ENCODE measurements at regions not wholly inside any gene's neighbourhood (a gene's known extent, or its start where the extent isn't known, plus 50 kb on each side); places are given as distances from the start of the nearest gene placed in this dataset.
"Not testable (repeated sequence)": the region's sequence is repeated elsewhere in the genome, so short reads cannot be mapped to it uniquely, and the experiment has no call there.

DNA sequence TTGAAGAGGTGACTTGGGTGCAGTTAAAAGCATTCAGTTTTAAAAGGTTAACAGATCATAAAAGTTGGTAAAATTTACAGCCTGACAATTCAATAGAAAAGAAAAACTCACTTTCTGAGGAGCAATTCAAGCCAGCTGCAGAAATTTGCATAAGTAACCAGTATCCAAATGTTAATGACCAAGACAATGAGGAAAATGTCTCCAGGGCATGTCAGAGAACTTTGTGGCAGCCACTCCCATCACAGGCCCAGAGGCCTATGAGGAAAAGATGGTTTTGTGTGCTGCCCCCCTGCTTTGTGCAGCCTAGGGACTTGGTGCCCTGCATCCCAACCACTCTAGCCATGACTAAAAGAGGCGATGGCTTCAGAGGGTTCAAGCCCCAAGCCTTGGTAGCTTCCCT is 1406.5 kb upstream of the ACO1 start:
- DNase-seq, result no peak

- no peak for DNase-seq
These were observed 1402.1 kb upstream of the ACO1 start for GRCh38 chr9:30982301-30982700.

DNA sequence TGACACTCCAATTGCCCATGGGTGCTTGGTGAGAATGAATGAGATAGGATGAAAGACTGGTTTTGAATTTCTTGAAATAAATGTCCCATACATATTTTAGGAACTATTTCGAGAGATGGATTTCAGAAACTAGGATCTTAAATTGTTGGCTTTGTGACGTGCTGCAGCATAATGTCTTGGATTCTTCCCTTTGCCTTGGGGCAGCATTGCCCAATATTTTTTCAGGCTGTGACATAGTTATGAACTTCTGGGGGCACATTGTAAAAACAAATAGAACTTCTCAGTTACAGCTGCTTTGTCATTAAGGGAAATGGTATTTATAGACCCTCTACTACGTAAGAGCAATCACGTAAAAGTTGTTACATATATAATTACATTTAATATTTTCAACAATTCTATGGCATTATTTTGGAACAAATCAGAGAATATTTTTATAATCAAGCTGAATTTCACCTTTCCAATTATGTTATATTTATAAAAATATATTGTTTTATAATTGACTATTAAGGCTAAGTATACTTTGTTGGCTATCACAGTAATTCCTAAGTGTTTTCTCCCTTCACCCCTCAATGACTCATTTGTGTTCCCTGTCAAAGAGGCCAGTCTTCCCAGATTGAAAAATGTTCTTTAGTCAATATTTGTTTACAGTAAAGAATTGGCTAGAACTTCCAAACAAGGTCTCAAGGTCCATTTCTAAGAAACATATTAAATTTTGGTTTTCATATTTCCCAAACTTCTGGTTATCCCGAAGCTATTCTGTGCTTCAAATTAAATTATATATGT is 1388.3 kb upstream of the ACO1 start:
- DNase-seq, result no peak

- no peak for DNase-seq
These were observed 1387.7 kb upstream of the ACO1 start for GRCh38 chr9:30996761-30997160.

GRCh38 chr9:30997291-30997690 is 1387.2 kb upstream of the ACO1 start:
- no peak for DNase-seq

DNA sequence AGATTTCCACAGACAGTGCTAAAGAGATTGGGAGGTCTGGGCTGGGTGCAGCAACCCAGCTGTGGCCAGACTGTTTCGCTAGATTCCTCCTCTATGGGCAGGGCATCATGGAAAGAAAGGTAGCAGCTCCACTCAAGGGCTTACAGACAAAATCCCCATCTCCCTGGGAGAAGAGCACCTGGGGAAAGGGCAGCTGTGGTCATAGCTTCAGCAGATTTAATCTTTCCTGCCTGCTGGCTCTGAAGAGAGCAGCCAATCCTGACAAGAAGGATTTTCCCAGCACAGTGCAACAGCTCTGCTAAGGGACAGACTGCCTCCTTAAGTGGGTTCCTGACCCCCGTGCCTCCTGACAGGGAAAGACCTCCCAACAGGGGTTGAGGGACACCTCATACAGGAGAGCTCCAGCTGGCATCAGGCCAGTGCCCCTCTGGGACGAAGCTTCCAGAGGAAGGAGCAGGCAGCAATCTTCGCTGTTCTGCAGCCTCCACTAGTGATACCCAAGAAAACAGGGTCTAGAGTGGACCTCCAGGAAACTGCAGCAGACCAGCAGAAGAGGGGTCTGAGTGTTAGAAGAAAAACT is 1379.3 kb upstream of the ACO1 start:
- no peak for DNase-seq

DNA sequence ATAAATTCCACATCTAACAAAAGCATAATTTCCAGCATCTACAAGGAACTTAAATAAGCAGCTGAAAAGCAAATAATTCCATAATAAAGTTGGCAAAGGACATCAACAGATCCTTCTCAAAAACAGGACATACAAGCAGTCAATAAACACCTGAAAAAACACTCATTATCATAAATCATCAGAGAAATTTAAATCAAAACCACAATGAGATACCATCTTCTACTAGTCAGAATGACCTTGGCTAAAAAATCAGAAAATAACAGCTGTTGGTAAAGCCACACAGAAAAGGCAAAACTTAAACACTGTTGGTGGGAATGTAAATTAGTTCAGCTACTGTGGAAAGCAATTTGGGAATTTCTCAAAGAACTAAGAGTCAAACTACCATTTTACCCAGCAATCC is 1371.1 kb upstream of the ACO1 start:
- no peak for DNase-seq

DNA sequence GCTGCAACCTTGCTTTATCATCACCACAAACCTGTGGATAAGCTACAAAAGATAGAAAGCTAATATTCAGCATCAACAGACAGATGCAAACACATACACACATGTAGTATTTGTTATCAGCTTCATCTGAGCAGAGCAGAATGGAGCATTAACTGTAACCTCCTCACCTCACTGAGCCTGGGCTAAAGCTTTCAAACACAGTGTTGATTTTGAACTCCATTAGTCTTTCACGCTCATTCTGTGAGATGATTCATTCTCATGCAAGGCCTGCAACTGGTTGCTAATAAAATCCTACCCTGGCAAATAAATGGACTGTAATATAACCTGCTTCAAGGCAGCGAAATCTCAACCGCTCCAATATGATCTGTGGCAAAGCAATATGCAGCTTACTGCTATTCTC is 1360.6 kb upstream of the ACO1 start:
- no peak for DNase-seq

DNA sequence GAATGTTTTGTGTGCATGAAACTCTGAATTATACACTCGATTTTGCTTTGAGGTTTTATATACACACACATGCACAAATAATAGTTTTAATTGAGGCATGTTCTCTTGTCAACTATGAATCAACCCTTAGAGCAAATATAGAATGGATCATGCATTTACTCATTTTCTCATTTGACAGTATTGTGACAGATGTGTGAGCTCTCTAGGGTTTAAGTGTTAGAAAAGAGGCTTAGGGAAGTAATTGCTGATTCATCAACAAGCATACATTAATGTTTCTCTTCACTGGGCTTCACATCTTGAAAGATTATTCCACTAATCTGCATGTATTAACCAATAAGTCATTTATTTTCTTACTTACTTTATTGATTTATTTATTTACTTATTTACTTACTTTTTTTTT is 1356.8 kb upstream of the ACO1 start:
- no peak for DNase-seq

GRCh38 chr9:31028137-31028536 is 1356.3 kb upstream of the ACO1 start:
- DNase-seq, result no peak

DNA sequence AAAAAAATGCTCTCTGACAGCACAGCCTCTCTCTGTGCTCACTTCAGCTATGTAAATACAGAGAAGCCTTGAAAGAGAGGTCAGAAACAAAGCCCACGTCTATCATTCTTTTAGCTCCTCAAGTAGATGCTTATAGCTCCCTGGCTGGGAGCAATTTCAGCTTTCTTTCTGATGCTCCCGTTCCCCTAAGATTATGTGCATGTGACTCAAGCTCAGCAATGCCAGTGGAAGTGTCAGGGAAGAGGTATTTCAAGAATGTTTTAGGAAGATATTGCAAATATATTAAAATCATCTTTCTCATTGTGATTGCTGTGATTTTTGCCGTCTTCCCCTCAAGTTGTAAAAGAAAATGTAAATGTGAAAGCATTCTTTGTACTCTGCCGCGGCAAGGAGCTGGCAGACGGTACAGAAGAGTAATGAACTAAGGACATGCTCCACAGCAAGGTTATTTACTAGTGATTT is 1353.7 kb upstream of the ACO1 start:
- DNase-seq, result no peak

DNA sequence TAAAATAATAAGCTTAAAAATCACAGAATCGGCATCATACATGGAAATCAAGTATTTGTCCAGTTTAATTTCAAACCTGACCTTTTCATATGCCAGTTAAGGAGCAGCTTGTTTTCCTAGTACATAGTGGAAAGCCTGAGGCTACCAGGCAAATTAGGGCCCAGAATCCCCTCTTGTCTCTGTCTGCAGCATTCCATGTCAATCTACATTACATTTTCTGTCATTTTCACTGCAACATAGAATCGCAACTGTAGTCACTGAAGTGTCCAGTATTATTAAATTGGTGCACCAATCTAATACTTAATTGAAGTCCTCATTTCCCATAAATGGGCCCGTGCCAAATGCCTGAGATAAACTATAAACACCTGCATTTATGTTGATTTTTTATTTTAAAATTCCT is 1352.2 kb upstream of the ACO1 start:
- DNase-seq, result no peak

DNA sequence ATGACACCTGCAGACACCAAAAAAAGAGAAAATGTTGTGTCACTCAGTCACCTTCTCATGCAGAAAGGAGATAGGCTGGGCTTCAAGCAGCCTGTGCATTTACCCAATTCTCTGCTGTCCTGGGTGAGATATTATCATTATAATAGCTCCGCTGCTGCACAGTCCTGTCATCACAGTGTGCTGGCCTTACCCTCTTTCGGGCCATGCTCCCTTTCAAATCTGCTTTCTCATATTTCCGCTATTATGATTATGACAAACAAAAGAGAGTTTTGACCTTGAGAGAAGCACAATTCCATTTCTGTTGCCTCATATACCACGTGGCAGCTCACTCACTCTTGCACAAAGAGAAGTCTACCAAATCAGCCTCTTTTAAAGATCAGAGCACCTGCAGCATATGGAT is 1350.1 kb upstream of the ACO1 start:
- DNase-seq, result no peak

- no peak for DNase-seq
These were observed 1343.9 kb upstream of the ACO1 start for GRCh38 chr9:31040564-31040963.

GRCh38 chr9:31045810-31046209 is 1338.6 kb upstream of the ACO1 start:
- DNase-seq, result no peak

DNA sequence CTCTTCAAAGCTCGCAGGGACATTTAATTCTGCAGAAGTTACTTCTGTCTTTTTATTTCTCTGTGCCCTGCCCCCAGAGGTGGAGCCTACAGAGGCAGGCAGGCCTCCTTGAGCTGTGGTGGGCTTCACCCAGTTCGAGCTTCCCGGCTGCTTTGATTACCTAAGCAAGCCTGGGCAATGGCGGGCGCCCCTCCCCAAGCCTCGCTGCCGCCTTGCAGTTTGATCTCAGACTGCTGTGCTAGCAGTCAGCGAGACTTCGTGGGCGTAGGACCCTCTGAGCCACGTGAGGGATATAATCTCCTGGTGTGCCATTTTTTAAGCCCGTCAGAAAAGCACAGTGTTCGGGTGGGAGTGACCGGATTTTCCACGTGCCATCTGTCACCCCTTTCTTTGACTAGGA is 1322.9 kb upstream of the ACO1 start:
- DNase-seq, result not testable (repeated sequence)

DNA sequence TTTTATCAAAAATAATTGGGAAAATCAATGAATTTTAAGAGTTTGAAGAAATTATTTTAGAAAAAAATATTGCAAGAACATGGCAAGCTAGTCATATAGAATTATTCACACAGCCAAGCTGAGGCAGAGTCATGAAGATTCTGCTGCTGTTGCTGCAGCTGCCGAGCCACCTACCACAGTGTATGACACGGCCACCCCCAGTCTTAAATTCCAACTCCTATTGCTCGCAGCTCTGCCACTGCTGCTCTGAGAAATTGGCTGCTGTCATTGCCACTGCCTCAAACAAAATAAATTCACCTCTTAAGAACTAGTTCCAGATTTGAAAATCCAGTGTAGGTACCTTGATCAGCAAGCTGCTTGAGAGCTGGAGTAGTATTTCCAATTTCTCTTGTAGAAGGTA is 1318.8 kb upstream of the ACO1 start:
- no peak for DNase-seq

- DNase-seq, result no peak
These were observed 1317.0 kb upstream of the ACO1 start for GRCh38 chr9:31067418-31067817.

DNA sequence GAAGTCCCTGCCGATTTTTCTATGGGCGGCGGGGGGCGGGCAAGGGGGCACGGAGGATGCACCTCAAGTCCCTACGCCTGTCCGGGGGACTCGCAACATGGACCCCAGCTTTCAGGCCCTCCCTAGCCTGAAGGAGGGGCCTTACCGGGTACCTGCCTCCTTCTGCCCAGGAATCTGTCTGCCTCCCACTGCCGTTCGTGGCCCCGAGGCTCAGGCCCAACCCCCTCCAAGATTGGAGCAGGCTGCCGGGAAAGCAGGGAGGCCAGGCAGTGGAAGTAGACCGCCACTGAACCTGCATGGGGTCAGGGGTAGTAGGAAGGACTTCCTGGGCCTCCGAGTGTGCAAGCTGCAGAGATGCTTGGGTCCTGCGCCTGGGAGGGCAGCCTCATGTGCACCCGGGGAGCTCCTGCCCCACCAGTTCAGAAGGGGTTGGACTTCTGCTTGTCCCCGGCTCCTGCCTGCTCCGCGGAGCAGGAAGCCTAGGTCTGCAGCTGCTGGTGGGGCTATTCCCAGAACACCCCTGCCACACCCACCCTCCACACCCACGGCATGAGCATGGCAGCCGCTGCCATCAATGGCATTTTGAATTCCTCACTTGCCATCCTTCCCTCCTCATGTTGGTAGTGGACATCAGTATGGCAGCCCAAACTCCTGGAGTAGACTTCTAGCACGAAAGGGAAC is 1312.7 kb upstream of the ACO1 start:
- DNase-seq, result no peak

DNA sequence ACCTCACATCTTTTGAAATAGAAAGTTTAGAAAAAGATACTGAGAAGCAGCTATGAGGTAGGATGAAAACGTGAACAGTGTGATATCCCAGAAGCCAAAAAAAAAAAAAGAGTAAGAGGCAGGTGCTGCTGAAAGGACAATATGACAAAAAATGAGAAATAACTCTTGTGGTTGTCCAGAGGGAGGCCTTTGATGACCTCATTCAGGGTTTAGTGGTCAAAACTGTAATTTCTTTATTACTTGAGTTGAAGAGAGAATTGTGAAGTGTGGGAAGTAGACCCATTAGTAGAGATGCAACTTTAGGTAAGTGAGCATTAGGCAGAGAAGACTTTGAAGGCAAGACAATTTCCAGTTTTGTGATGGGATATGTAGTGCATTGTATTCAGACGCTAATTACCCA is 1306.3 kb upstream of the ACO1 start:
- no peak for DNase-seq

DNA sequence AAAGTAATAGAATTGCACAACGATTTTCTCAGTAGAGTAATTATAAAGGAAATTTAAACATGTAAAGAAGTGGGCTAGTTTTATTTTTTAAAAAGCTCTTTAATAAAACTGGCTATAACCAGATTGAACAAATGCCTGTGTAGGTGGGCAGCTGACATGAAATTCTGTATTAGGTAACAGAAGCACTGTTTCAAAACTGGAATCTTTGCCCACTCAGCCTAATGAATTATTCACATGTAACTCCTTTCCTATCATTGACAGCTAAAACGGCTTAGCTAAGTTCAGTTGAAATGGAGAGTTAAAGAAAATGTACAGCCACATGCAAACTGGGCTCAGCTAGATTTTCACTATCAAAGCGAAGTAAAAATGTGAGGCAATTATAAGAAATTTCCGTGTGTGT is 1300.1 kb upstream of the ACO1 start:
- DNase-seq, result no peak

GRCh38 chr9:31089549-31090221 is 1294.8 kb upstream of the ACO1 start:
- DNase-seq, result no peak

DNA sequence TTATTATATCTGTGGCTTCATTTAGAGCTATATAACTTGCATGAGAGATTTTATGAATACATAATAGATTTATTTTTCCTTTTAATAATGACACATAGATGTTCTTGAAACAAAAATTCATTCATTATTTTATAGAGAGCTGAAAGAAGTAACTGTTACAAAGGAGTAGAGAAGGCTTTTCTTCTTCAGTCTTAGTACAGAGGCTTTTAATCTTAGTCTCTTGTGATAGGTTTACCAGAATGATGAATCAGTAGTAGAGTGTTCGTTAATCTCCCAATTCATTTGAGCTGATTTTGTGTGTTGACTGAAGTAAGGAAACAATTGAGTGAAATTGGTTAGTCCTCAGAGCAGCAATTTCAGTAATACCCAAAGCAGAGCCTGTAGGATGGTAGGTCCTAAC is 1284.1 kb upstream of the ACO1 start:
- no peak for DNase-seq

DNA sequence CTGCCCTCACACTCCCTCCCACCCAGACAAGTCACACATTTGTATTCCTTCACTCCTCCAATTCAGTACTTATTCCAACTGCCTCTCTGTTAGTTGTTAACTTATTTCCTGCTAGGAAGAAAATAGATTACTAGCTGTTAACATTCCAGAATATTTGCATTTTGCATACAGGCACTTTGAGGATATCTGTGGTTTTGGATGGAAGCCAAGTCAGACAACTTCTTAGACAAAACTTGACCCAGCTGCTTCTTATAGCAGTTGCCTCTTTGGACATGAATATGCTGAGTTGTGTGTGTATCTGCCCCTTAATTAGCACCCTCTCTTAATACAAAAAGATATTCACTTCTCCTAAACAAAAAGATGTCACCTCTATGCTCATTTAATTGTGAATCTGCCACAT is 1280.6 kb upstream of the ACO1 start:
- DNase-seq, result no peak
